IPS DF 4.7 (cell line): ENCODE measurements at regions not wholly inside any gene's neighbourhood (a gene's known extent, or its start where the extent isn't known, plus 50 kb on each side); places are given as distances from the start of the nearest gene placed in this dataset.

Experiments used
- DNase-seq: peaks from one replicate; pipeline ENCODE4 v3.0.0-alpha.2; 2013; ENCODE audit warnings: low spot score; ENCODE audit errors: extremely low read depth

DNA sequence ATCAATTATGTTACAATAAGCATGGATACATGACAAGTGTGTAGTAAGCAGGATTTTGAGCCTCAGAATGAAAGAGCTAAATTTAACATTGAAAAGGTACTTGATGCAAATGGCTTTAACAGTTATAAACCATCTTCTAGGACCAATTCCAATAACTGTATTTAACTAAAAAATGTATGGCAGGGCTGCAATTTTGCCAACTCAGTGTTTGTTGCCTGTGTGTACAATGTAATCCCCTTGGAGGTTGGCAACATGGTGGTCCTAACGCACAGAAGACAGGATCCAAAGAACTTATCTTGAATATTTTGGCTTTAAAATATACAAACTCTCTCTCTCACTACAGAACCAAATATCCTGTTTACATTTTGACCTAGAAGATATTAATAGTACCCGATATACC lies 2314.1 kb downstream of the LRRC4C start:
- DNase-seq: no peak

DNA sequence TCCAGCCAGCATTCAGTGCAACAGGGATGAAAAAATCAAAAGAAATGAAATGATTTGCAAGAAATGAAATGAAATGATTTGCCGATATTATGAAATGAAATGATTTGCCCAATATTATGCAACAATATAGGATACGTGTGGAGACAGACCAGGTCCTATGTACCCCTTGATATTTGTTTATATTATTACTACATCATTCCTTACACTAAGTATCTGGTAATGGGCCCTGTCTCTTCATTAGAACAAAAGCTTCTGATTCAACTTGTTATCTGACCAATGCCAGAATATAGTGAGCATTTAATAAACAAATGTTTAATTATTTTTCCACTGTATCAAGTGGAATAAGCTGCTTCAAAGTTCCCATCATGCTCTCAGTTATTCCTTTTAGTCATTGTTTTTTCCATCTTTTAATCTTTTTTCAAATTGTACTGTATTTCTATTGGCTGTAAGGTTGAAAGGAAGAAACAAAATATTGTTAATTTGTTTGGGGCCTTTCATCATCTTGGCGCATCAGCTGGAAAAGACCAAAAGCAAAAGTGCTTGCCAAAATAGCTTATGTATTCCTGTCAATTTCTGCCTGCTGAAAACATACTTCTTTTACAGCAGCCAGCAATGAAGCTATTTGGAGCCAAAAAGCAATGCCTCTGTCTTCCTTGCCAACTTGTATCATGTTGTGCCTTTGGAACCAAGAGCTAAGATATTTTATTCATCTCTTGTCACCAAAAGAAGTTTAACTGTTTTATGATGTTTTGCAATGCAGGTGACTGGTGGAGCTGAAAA lies 2314.9 kb downstream of the LRRC4C start:
- no peak for DNase-seq

GRCh38 chr11:39139581-39139980 lies 2319.9 kb downstream of the LRRC4C start:
- DNase-seq: no peak

- no peak for DNase-seq
Observed at GRCh38 chr11:39120890-39121289, 2338.6 kb downstream of the LRRC4C start.

- DNase-seq: no peak
Observed at GRCh38 chr11:39113606-39114005, 2345.8 kb downstream of the LRRC4C start.

- DNase-seq: no peak
Observed at GRCh38 chr11:39102236-39102635, 2357.2 kb downstream of the LRRC4C start.

DNA sequence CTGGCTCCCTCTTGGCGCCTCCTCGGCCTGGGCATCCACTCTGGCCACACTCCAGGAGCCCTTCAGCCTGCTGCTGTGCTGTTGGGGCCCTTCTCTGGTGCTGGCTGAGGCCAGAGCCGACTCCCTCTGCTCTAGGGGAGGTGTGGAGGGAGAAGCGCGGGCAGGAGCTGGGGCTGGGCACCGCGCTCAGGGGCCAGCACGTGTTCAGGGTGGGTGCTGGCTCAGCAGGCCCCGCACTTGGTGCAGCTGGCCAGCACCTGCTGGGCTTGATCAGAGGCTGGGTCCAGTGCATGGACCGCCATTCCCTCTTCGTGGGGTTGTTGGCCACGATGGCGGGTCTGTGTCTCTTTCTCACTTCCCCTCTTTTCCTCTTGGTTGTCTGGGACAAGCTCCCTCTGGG lies 2381.0 kb downstream of the LRRC4C start:
- DNase-seq: no peak

- DNase-seq: no peak
Observed at GRCh38 chr11:39037611-39038010, 2421.8 kb downstream of the LRRC4C start.

GRCh38 chr11:39036021-39036420 lies 2423.4 kb downstream of the LRRC4C start:
- DNase-seq: no peak

DNA sequence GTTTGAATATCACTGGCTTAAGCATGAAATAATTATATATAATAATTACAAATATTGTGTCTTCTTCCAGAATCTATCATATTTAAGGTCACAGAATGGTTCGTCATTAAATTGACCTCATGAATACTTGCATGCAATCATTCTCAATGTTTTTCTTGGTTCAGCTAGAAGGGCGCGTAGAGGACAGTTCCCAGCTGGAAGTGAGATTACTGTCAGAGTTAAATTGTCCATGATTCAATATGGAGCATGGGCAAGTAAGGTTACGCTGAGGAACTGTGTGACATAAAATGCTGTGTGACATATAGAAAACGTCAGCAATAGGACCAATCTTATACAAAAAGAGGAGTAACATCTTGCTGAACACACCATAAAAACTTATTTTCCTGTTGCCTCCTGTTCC lies 2423.5 kb upstream of the RAG2 start:
- no peak for DNase-seq

DNA sequence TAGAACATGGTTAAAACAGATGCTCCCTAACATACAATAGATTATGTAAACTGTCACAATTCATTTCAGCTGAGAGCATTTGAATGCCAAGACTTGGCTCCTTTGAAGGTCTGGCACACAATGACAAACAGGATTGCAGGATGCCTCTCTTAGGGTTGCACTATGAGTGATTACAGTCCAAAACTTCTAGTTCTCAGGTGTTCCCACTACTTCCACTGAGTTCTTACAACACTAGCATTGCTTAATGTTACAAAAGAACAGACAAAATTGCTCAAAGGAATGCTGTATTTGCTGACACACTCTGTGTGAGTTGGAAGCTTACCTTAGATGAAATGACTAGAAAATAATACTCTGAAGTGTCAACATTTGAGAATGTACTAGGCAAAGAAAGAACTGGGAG lies 2413.8 kb upstream of the RAG2 start:
- DNase-seq: no peak

DNA sequence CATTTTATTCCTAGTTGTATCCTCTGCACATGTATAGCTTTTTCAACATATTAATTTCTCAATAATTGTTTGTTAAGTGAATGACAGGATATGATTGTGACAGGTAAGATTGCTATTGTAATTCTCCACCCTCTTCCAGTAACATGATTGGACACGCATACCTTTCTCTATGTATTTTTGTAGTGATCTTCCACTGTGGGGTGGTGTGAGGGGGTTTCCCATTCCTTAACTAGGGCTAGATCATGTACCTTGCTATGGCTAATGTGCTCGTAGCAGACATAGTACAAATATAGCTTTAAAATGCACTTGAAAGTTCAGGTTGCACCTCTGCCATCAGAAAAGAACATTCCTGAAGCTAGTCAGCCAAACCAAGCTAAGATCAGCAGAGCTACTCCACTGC lies 2392.8 kb upstream of the RAG2 start:
- no peak for DNase-seq

DNA sequence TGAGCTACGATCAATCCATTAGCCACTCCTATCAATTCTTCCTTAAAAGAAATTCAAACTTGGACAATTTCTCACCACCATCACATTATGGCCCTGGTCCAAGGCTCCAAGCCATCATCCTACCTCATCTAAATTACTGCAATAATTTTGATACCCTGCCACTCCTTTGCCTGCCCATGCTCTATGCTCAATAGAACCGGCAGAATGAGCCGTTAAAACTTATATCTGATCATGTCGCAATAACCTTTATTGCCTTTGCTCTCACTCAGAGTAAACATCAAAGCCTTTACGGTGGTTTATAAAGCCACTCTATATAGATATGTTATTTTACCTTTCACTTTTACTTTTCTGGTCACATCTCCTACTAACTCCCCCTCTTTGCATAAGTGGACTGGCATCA lies 2392.1 kb upstream of the RAG2 start:
- DNase-seq: no peak

DNA sequence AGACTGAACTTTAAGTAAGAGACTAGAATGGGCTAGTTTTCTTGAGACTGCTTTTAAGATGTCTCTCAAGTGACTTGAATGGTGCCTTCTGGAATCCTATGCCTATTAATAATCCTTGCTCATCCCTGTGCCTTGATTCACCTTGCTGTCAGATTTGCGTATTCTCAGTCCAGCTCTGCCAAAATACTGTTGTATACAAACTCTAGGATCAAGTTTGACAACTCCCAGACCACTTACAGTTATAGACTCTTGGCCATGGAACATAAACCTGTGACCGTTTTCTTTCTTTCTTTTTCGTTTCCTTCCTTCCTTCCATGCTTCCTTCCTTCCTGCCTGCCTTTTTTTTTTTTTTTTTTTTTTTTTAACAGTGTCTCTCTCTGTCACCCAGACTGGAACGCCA lies 2390.9 kb upstream of the RAG2 start:
- no peak for DNase-seq

GRCh38 chr11:38972220-38972619 lies 2374.2 kb upstream of the RAG2 start:
- DNase-seq: no peak

GRCh38 chr11:38971141-38971540 lies 2373.1 kb upstream of the RAG2 start:
- no peak for DNase-seq

DNA sequence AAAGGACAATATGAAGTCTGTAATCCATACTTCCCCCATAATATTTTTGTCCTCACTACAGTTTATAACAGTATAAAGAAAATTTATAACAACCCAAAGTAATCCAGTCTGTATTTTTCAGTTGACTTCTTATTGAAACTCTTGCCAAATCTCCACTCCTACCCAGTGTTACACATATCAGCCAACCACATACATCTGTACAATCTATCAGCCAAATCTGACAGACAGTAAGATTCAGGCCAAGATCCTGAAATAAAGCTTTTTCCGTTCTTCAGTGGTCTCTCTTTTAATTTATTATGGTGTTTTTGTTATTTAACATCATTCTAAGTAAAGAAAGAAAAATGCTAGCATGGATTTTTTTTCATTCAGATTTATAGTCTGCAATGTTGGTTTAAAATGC lies 2370.9 kb upstream of the RAG2 start:
- no peak for DNase-seq

- no peak for DNase-seq
Observed at GRCh38 chr11:38952698-38953097, 2354.7 kb upstream of the RAG2 start.

DNA sequence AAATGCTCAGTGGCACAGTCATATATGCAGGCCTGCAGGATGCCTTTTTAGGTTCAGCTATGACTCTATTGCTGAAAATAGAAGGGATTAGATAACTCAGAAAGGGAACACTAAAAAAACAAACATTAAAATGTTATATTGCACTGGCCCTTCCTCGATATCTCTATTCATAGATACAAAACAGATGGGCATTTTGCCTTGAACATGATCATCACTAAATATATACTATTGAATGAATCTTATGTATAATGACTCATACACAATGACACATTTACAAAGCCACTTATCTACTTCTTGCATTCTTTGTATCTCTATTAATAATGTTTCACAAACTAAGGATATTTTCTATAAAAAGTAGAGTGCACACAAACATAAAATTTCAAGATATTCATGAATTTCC lies 2352.8 kb upstream of the RAG2 start:
- DNase-seq: no peak

DNA sequence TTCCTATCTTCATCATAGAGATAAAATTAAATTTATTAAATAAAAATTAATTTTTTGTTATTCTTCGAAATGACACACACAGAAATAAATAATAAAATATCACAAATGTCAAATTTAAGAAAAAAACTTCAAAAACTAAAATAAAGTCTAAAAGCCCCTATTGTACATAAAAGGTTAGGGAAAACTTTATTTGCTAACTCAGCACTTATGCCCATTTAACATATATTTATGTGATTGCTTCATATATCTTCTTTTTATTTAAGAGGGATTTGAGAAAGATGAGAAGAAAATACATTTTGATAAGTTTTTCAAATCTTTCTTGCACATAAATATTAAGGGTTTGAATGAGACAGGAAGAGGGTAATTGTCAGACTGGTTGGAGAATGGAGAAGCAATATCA lies 2350.4 kb upstream of the RAG2 start:
- no peak for DNase-seq

GRCh38 chr11:38937709-38938108 lies 2339.7 kb upstream of the RAG2 start:
- no peak for DNase-seq

GRCh38 chr11:38935941-38936340 lies 2337.9 kb upstream of the RAG2 start:
- DNase-seq: no peak

DNA sequence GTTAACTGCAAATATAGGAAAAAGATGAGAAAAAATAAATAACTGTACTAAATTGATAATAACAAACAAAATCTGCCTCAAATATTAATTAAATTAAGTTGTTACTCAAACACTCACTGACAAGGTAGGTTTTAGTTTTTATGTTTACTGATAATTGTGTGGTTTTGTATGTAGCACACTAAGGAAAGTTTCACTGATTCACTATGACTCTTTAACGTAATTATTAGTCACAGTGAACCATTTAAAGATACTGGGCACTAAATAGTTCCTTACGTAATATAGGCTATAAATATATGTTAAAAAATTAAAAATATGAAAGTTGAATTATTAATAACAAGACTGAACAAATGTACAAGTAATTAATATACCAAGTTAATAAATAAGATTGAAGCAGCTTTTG lies 2330.0 kb upstream of the RAG2 start:
- DNase-seq: no peak

- no peak for DNase-seq
Observed at GRCh38 chr11:38924644-38925043, 2326.6 kb upstream of the RAG2 start.
